GM12878 (cell line): ENCODE measurements at regions not wholly inside any gene's neighbourhood (a gene's known extent, or its start where the extent isn't known, plus 50 kb on each side); places are given as distances from the start of the nearest gene placed in this dataset.

Experiments used
- CHD2 ChIP-seq: IDR thresholded peaks from 2 replicates; pipeline ENCODE4 v1.6.1; 2011; ENCODE audit warnings: low read depth, low read length, improper control_type of control experiment, borderline replicate concordance
- CUX1 ChIP-seq: IDR thresholded peaks from 2 replicates; pipeline ENCODE4 v1.6.1; 2012; ENCODE audit warnings: improper control_type of control experiment, low read depth, low read length; ENCODE audit not compliant: insufficient replicate concordance
- TCF7 ChIP-seq: IDR thresholded peaks from 2 replicates; pipeline ENCODE4 v1.6.1; 2014; ENCODE audit warnings: antibody characterized with exemption, borderline replicate concordance
- USF2 ChIP-seq: IDR thresholded peaks from 2 replicates; pipeline ENCODE4 v1.6.1; 2011; ENCODE audit warnings: low read depth, low read length, improper control_type of control experiment, borderline replicate concordance
- ZBTB4 ChIP-seq: fragments of 450-650 bp; formaldehyde crosslinking; IDR thresholded peaks from 2 replicates; pipeline ENCODE4 v1.4.0; 2022; ENCODE audit warnings: mild to moderate bottlenecking, moderate library complexity
- TF ChIP-seq, protein P1 (sequence below): fragments of 450-650 bp; IDR thresholded peaks from 2 replicates; pipeline ENCODE4 v1.6.1; 2018; ENCODE audit warnings: borderline replicate concordance, mild to moderate bottlenecking; ENCODE audit not compliant: partially characterized antibody

- TF ChIP-seq, protein P1, sequence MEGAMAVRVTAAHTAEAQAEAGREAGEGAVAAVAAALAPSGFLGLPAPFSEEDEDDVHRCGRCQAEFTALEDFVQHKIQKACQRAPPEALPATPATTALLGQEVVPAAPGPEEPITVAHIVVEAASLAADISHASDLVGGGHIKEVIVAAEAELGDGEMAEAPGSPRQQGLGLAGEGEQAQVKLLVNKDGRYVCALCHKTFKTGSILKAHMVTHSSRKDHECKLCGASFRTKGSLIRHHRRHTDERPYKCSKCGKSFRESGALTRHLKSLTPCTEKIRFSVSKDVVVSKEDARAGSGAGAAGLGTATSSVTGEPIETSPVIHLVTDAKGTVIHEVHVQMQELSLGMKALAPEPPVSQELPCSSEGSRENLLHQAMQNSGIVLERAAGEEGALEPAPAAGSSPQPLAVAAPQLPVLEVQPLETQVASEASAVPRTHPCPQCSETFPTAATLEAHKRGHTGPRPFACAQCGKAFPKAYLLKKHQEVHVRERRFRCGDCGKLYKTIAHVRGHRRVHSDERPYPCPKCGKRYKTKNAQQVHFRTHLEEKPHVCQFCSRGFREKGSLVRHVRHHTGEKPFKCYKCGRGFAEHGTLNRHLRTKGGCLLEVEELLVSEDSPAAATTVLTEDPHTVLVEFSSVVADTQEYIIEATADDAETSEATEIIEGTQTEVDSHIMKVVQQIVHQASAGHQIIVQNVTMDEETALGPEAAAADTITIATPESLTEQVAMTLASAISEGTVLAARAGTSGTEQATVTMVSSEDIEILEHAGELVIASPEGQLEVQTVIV: no peak
- TF ChIP-seq CHD2 (no peak), CUX1 (no peak), USF2 (no peak), ZBTB4 (CRISPR knock-in tag) (no peak), TCF7 (no peak)
Observed at GRCh38 chr13:48813518-48813917, 159.8 kb downstream of the CYSLTR2 start (continued).
